ENCODE measurements at regions not wholly inside any gene's neighbourhood (a gene's known extent, or its start where the extent isn't known, plus 50 kb on each side); places are given as distances from the start of the nearest gene placed in this dataset.
"Not testable (repeated sequence)": the region's sequence is repeated elsewhere in the genome, so short reads cannot be mapped to it uniquely, and the experiment has no call there.

DNA sequence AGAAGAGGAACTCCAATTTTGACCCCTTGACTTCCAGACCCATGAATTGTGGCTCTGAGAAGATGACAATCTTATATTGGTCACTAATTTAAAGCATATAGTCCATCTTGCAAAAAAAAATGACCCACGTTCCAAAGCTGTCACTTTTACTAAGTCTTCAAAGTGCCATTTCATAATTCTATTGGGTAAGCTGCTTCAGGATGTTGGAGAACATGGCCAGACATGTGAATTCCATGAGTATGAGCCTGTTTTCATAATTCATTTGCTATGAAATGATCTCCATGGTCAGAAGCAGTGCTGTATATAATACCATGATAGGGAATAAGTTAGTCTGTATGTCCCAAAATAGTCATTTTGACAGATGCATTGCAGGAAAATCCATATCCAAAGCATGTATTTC lies 1787.3 kb downstream of the SLITRK5 start:
- Histone ChIP-seq H3K4me2 (no peak overlapping the region), H3K27ac (no peak overlapping the region), H3K4me3 (no peak overlapping the region), H3K9ac (no peak overlapping the region), H2AFZ (replicated peaks) (no peak overlapping the region), H3K79me2 (ENCODE audit: low read depth) (no peaks in the 10 kb centered on the region), H3F3A (ENCODE audit: low read depth) (no peaks in the 10 kb centered on the region), H3K36me3 (no peaks in the 10 kb centered on the region), H3K27me3 (no peaks in the 10 kb centered on the region), H3K9me3 (ENCODE audit: low read depth) (no peaks in the 10 kb centered on the region), H3K4me1 (no peaks in the 10 kb centered on the region), H4K20me1 (ENCODE audit: low read depth) (no peaks in the 10 kb centered on the region)
- no peaks in the 10 kb centered on the region for H3K36me3 Mint-ChIP-seq
- H3K27me3 Mint-ChIP-seq (ENCODE audit: insufficient read depth, low read depth) = no peaks in the 10 kb centered on the region
- peaks cover 2% of the 10 kb centered on the region for H3K4me1 Mint-ChIP-seq
- H3K4me3 Mint-ChIP-seq = no peak overlapping the region
- H3K9me3 Mint-ChIP-seq = no peaks in the 10 kb centered on the region
- TF ChIP-seq EZH2phosphoT487 (IDR thresholded peaks at IDR 0.05) (no peak), EZH2 (IDR thresholded peaks at IDR 0.05) (no peak)
- TF ChIP-seq, protein P1, sequence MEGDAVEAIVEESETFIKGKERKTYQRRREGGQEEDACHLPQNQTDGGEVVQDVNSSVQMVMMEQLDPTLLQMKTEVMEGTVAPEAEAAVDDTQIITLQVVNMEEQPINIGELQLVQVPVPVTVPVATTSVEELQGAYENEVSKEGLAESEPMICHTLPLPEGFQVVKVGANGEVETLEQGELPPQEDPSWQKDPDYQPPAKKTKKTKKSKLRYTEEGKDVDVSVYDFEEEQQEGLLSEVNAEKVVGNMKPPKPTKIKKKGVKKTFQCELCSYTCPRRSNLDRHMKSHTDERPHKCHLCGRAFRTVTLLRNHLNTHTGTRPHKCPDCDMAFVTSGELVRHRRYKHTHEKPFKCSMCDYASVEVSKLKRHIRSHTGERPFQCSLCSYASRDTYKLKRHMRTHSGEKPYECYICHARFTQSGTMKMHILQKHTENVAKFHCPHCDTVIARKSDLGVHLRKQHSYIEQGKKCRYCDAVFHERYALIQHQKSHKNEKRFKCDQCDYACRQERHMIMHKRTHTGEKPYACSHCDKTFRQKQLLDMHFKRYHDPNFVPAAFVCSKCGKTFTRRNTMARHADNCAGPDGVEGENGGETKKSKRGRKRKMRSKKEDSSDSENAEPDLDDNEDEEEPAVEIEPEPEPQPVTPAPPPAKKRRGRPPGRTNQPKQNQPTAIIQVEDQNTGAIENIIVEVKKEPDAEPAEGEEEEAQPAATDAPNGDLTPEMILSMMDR (IDR thresholded peaks at IDR 0.05) = no peak
- no peak for DNase-seq (ENCODE audit: low spot score)
- H3K27ac Mint-ChIP-seq = no peak overlapping the region

DNA sequence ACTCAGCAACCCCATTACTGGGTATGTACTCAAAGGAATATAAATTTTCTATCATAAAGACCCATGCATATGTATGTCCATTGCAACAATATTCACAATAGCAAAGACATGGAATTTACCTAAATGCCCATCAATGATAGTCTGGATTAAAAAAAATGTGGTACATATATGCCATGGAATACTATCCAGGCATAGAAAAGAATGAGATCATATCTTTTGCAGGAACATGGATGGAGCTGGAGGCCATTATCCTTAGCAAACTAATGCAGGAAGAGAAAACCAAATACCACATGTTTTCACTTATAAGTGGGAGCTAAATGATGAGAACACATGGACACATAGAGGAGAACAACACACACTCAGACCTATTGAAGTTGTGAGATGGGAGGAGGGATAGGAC lies 1789.7 kb downstream of the SLITRK5 start:
- DNase-seq (ENCODE audit: low spot score); H3K4me2 ChIP-seq; H3K4me1 Mint-ChIP-seq; H3K4me3 ChIP-seq; H3K4me3 Mint-ChIP-seq; H3K4me1 ChIP-seq; H3K27ac ChIP-seq; H3K36me3 Mint-ChIP-seq; H3F3A ChIP-seq (ENCODE audit: low read depth); H3K79me2 ChIP-seq (ENCODE audit: low read depth); H4K20me1 ChIP-seq (ENCODE audit: low read depth); H3K36me3 ChIP-seq; H3K27me3 ChIP-seq; H3K27me3 Mint-ChIP-seq (ENCODE audit: insufficient read depth, low read depth); H3K9ac ChIP-seq; H3K9me3 ChIP-seq (ENCODE audit: low read depth); H3K9me3 Mint-ChIP-seq; H2AFZ ChIP-seq (replicated peaks); H3K27ac Mint-ChIP-seq: not testable (repeated sequence)

DNA sequence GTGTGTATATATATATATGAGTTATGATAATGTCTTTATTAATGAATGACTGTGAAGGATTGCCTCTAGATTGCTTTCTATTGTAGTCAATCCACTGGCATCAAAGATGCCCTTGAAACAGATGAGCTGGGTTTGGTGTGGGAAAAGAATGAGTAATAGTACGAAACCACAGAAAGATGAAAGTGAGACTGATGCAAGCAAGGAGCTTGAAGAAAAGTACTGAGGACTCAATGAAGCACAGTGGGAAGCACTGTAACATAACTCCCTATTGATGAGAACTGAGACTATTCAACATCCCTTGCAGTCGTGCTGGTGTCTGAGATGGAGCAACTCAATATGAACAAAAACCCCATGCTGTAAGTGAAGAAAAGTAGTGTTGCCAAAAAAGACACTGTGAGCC lies 1794.2 kb downstream of the SLITRK5 start:
- H3K27me3 Mint-ChIP-seq (ENCODE audit: insufficient read depth, low read depth) = no peaks in the 10 kb centered on the region
- H3K27ac Mint-ChIP-seq = no peak overlapping the region
- no peaks in the 10 kb centered on the region for H3K9me3 Mint-ChIP-seq
- Histone ChIP-seq H4K20me1 (ENCODE audit: low read depth) (no peaks in the 10 kb centered on the region), H3F3A (ENCODE audit: low read depth) (no peaks in the 10 kb centered on the region), H3K79me2 (ENCODE audit: low read depth) (no peaks in the 10 kb centered on the region), H2AFZ (replicated peaks) (no peak overlapping the region), H3K4me2 (no peak overlapping the region), H3K36me3 (no peaks in the 10 kb centered on the region), H3K27me3 (no peaks in the 10 kb centered on the region), H3K27ac (no peak overlapping the region), H3K9ac (no peak overlapping the region), H3K4me3 (no peak overlapping the region), H3K4me1 (no peaks in the 10 kb centered on the region), H3K9me3 (ENCODE audit: low read depth) (no peaks in the 10 kb centered on the region)
- H3K36me3 Mint-ChIP-seq = no peaks in the 10 kb centered on the region
- DNase-seq (ENCODE audit: low spot score) = peak; percentile 15
- TF ChIP-seq, protein P1 (IDR thresholded peaks at IDR 0.05) = no peak
- no peak for TF ChIP-seq EZH2 (IDR thresholded peaks at IDR 0.05)
- no peak overlapping the region for H3K4me3 Mint-ChIP-seq
- peaks cover 7% of the 10 kb centered on the region for H3K4me1 Mint-ChIP-seq

DNA sequence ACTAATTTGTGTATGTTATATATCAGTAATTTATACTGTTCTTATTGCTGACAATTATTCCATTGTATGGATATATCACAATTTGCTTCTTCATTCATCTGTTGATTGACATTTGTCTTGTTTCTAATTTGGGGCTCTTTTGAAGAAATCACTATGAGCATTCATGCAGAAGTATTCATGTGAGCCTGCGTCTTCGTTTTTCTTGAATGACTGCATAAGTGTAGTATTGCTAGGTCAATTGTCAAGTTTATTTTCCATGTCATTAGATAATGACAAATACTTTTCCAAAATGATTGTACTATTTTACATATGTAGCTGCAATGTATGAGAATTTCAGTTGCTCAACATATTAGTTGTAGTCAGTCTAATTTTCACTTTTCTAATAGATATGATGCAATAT lies 1796.9 kb downstream of the SLITRK5 start:
- Histone ChIP-seq H4K20me1 (ENCODE audit: low read depth) (no peaks in the 10 kb centered on the region), H3K4me3 (no peak overlapping the region), H3K27ac (no peak overlapping the region), H3K27me3 (no peaks in the 10 kb centered on the region), H3K4me1 (no peaks in the 10 kb centered on the region), H3K4me2 (no peak overlapping the region), H3K9ac (no peak overlapping the region), H3K79me2 (ENCODE audit: low read depth) (no peaks in the 10 kb centered on the region), H3F3A (ENCODE audit: low read depth) (no peaks in the 10 kb centered on the region), H2AFZ (replicated peaks) (no peak overlapping the region), H3K9me3 (ENCODE audit: low read depth) (no peaks in the 10 kb centered on the region), H3K36me3 (no peaks in the 10 kb centered on the region)
- Mint-ChIP-seq H3K27ac (no peak overlapping the region), H3K36me3 (no peaks in the 10 kb centered on the region), H3K9me3 (peaks cover 3% of the 10 kb centered on the region), H3K4me3 (no peak overlapping the region), H3K27me3 (ENCODE audit: insufficient read depth, low read depth) (no peaks in the 10 kb centered on the region), H3K4me1 (peaks cover 7% of the 10 kb centered on the region)
- DNase-seq (ENCODE audit: low spot score) = no peak
- TF ChIP-seq, protein P1 (IDR thresholded peaks at IDR 0.05) = no peak
- TF ChIP-seq EZH2phosphoT487 (IDR thresholded peaks at IDR 0.05) (no peak), EZH2 (IDR thresholded peaks at IDR 0.05) (no peak)

Data from neural progenitor cell (in vitro differentiated cells).